ENCODE measurements at regions not wholly inside any gene's neighbourhood (a gene's known extent, or its start where the extent isn't known, plus 50 kb on each side); places are given as distances from the start of the nearest gene placed in this dataset.

DNA sequence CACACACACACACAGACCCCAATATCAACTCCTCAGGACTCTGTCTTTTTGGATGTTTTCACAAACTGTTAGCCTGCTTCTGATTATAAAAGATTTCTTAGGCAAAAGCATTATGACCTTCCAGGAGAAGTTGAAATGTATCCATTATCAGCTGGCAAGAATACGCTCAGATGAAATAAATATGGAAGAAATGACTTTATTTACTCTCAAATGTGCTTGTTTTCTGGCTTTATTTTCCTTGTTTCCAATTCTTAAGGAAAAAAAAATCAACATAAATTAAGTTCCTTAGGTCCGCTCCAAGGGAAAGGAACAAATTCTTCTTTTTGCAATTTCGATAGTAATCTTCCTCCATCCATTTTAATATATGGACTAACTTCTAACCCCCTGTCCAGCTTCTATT, 175.6 kb upstream of the HCCS start:
- TF ChIP-seq, protein P1, sequence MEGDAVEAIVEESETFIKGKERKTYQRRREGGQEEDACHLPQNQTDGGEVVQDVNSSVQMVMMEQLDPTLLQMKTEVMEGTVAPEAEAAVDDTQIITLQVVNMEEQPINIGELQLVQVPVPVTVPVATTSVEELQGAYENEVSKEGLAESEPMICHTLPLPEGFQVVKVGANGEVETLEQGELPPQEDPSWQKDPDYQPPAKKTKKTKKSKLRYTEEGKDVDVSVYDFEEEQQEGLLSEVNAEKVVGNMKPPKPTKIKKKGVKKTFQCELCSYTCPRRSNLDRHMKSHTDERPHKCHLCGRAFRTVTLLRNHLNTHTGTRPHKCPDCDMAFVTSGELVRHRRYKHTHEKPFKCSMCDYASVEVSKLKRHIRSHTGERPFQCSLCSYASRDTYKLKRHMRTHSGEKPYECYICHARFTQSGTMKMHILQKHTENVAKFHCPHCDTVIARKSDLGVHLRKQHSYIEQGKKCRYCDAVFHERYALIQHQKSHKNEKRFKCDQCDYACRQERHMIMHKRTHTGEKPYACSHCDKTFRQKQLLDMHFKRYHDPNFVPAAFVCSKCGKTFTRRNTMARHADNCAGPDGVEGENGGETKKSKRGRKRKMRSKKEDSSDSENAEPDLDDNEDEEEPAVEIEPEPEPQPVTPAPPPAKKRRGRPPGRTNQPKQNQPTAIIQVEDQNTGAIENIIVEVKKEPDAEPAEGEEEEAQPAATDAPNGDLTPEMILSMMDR (IDR thresholded peaks at IDR 0.05; ENCODE audit: poor library complexity, severe bottlenecking), result no peak
- no peak for TF ChIP-seq EZH2 (IDR thresholded peaks at IDR 0.05; ENCODE audit: borderline replicate concordance, insufficient read depth, low read length, poor library complexity, severe bottlenecking)

All from neural cell (in vitro differentiated cells).